Type B pancreatic cell (in vitro differentiated cells): ENCODE measurements at regions not wholly inside any gene's neighbourhood (a gene's known extent, or its start where the extent isn't known, plus 50 kb on each side); places are given as distances from the start of the nearest gene placed in this dataset.

Experiments
- DNase-seq: peaks from one replicate; pipeline ENCODE4 v3.0.0; 2021; ENCODE audit warnings: mixed read lengths; ENCODE audit not compliant: unreplicated experiment; ENCODE audit errors: extremely low spot score
- H3K27ac Mint-ChIP-seq: 2 replicates; pipeline ENCODE4 v1.8.0; 2021; ENCODE audit warnings: mild to moderate bottlenecking, mixed read lengths
- H3K27me3 Mint-ChIP-seq: 2 replicates; pipeline ENCODE4 v1.8.0; 2021; ENCODE audit warnings: mixed read lengths
- H3K36me3 Mint-ChIP-seq: 2 replicates; pipeline ENCODE4 v1.8.0; 2021; ENCODE audit warnings: mixed read lengths
- H3K4me1 Mint-ChIP-seq: one replicate; pipeline ENCODE4 v1.8.0; 2021; ENCODE audit warnings: mixed read lengths; ENCODE audit not compliant: unreplicated experiment
- H3K4me3 Mint-ChIP-seq: 2 replicates; pipeline ENCODE4 v1.8.0; 2021; ENCODE audit warnings: mild to moderate bottlenecking, mixed read lengths
- H3K9me3 Mint-ChIP-seq: 2 replicates; pipeline ENCODE4 v1.8.0; 2021; ENCODE audit warnings: mixed read lengths
- TF ChIP-seq, protein P1 (sequence below): fragments of 200-600 bp; sonication (generic); conservative IDR thresholded peaks from 2 replicates; pipeline ENCODE4 v1.5.0; 2021; ENCODE audit warnings: antibody characterized with exemption, mild to moderate bottlenecking

DNA sequence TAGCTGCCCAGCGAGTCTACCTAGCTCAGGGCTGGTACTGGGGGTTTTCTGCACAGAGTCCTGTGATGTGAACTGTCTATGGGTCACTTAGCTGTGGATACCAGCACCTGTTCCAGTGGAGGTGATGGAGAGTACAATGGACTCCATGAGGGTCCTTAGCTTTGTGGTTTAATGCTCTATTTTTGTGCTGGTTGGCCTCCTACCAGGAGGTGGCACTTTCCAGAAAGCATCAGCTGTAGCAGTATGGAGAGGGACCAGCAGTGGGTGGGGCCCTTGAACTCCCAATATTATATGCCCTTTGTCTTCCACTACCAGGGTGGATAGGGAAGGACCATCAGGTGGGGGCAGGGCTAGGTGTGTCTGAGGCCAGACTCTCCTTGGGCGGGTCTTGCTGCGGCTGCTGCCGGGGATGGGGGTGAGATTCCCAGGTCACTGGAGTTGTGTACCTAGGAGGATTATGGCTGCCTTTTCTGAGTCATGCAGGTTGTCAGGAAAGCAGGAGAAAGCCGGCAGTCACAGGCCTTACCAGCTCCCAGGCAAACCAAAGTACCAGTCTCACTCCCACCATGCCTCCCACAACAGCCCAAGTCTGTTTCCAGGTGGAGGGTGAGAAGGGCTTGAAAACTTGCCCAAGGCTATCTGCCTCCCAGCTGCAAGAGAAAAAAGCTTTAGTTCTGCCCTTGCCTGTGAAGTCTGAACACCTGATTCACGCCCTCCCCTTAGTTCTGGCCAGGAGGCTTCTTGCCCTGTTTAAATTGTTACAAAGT is 163.0 kb upstream of the NUDT4 start:
- TF ChIP-seq, protein P1, sequence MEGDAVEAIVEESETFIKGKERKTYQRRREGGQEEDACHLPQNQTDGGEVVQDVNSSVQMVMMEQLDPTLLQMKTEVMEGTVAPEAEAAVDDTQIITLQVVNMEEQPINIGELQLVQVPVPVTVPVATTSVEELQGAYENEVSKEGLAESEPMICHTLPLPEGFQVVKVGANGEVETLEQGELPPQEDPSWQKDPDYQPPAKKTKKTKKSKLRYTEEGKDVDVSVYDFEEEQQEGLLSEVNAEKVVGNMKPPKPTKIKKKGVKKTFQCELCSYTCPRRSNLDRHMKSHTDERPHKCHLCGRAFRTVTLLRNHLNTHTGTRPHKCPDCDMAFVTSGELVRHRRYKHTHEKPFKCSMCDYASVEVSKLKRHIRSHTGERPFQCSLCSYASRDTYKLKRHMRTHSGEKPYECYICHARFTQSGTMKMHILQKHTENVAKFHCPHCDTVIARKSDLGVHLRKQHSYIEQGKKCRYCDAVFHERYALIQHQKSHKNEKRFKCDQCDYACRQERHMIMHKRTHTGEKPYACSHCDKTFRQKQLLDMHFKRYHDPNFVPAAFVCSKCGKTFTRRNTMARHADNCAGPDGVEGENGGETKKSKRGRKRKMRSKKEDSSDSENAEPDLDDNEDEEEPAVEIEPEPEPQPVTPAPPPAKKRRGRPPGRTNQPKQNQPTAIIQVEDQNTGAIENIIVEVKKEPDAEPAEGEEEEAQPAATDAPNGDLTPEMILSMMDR = no peak
- H3K36me3 Mint-ChIP-seq = no peaks in the 10 kb centered on the region
- no peaks in the 10 kb centered on the region for H3K27me3 Mint-ChIP-seq
- no peak overlapping the region for H3K27ac Mint-ChIP-seq
- no peaks in the 10 kb centered on the region for H3K4me1 Mint-ChIP-seq
- no peak for DNase-seq
- H3K4me3 Mint-ChIP-seq = no peak overlapping the region
- peaks cover 2% of the 10 kb centered on the region for H3K9me3 Mint-ChIP-seq

DNA sequence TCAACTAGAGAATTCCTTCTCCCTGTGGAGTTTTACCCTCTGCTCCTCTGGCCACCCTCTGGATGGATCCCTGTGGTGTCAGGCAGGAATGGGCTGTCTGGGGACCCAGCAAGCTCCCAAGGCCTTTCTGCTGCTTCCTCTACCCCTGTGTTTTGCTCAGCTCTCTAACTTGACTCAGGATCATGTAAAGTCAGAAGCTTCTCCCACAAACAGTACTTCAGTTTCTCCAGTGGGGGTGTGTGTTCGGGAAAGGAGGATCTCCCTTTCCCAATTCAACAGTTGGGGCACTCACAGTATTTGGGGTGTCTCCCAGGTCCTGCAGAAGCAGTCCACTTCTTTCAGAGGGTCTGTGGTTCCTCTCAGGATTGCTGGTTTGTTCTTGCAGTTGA is 162.4 kb upstream of the NUDT4 start:
- Mint-ChIP-seq H3K9me3 (no peaks in the 10 kb centered on the region), H3K27me3 (no peaks in the 10 kb centered on the region), H3K27ac (no peak overlapping the region), H3K36me3 (no peaks in the 10 kb centered on the region), H3K4me3 (no peak overlapping the region), H3K4me1 (no peaks in the 10 kb centered on the region)
- DNase-seq = no peak
- TF ChIP-seq, protein P1 = no peak

DNA sequence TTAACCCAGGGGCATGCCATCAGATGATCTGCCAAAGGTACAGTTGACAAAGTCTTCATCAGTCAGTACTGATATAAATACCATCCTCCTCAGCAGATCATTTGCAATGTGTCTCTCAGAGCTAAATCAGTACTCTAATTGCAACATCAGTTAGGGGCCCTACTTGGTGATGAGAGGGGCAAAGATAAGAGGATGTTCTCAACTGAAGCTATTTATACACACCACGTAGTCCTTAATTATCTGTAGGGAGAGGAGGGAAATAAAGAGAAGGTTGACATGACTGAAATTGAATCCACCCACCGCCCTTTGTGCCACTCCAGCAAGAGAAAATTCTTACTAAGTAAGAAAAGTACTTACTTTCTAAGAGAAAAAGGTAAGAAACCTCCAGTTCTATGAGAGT is 157.8 kb upstream of the NUDT4 start:
- H3K9me3 Mint-ChIP-seq = no peaks in the 10 kb centered on the region
- TF ChIP-seq, protein P1 = no peak

DNA sequence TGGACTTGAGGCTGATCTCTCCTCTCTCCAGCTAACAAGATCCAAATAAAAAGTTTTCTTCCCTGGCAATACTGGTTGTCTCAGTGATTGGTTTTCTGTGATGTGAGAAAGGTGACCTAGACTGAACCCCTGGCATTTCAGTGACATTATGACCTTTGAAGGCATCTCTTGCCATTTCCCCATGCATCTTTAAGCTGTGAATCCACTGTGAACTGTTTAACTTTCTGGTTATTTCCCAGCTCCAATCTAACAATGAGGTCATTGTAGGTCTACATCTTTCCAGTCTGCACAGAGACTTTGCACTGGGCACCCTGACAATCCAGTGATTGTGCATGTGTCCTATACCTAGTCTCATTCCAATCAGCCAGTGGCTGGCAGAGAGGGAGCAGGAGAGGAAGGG is 155.9 kb upstream of the NUDT4 start:
- DNase-seq = no peak
- TF ChIP-seq, protein P1 = no peak
- Mint-ChIP-seq H3K4me1 (peaks cover 7% of the 10 kb centered on the region), H3K9me3 (no peaks in the 10 kb centered on the region), H3K4me3 (no peak overlapping the region), H3K27ac (no peak overlapping the region), H3K27me3 (no peaks in the 10 kb centered on the region), H3K36me3 (no peaks in the 10 kb centered on the region)

More for the DNA sequence above, 157.8 kb upstream of the NUDT4 start:
- Mint-ChIP-seq H3K4me3 (no peak overlapping the region), H3K27me3 (no peaks in the 10 kb centered on the region), H3K27ac (no peak overlapping the region), H3K4me1 (peaks cover 7% of the 10 kb centered on the region), H3K36me3 (no peaks in the 10 kb centered on the region)
- DNase-seq = no peak

DNA sequence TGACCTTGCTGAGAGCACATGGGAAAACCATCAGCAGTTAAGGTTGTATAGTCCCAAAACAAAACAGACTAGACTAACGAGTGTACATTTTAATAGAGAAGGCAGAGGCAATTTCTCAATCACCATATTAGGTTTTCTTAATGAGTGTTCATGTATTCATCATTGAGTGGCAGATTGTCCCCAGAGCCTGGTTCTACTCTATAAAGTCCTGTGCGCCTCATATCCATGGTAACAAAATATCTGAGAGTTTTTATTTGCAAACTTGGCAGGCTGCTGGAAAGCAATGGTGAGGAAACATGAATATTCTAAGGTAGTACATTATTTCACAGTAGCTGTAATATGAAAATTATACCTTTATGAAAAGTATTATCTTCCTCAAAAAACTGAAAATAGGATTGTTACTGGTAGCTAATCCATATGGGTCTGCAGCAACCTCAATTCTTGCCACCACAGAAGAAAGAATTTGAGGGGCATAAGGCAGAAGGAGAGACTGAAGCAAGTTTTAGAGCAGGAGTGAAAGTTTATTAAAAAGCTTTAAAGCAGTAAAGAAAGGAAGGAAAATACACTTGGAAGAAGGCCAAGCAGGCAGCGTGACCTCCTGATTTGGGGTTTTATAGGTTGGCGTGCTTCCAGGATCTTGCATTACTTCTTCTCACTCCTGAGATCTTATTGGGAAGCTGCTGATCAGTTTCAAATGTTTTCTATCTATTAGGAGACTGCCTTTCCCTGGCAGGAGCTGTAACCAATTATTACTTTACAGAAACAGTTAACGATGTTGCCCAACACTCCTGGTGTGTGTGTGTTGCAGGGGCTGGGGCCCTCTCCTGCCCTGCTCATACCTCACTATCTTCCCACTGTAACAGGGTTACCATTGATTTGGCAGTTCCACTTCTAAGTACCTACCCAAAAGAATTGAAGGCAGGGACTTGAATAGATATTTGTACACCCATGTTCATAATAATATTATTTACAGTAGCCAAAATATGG is 154.0 kb upstream of the NUDT4 start:
- no peak for DNase-seq
- Mint-ChIP-seq H3K27me3 (no peaks in the 10 kb centered on the region), H3K9me3 (no peaks in the 10 kb centered on the region), H3K27ac (no peak overlapping the region), H3K4me3 (no peak overlapping the region), H3K4me1 (peaks cover 7% of the 10 kb centered on the region), H3K36me3 (no peaks in the 10 kb centered on the region)
- TF ChIP-seq, protein P1 = no peak
